AG10803 (cell line): ENCODE measurements at regions not wholly inside any gene's neighbourhood (a gene's known extent, or its start where the extent isn't known, plus 50 kb on each side); places are given as distances from the start of the nearest gene placed in this dataset.

ENCODE experiments used
- DNase-seq: peaks from one replicate; pipeline ENCODE4 v3.0.0; 2010; ENCODE audit warnings: low read depth
- H3K4me3 ChIP-seq: 2 replicates; pipeline ENCODE4 v1.5.1; 2011; ENCODE audit warnings: mild to moderate bottlenecking, low read length, control low read depth
- TF ChIP-seq, protein P1 (sequence below): conservative IDR thresholded peaks from 2 replicates; pipeline ENCODE4 v1.5.1; 2011; ENCODE audit warnings: mild to moderate bottlenecking, low read length, control low read depth, inconsistent platforms

GRCh38 chr1:4152266-4152665 is 252.2 kb upstream of the C1orf174 start:
- TF ChIP-seq, protein P1, sequence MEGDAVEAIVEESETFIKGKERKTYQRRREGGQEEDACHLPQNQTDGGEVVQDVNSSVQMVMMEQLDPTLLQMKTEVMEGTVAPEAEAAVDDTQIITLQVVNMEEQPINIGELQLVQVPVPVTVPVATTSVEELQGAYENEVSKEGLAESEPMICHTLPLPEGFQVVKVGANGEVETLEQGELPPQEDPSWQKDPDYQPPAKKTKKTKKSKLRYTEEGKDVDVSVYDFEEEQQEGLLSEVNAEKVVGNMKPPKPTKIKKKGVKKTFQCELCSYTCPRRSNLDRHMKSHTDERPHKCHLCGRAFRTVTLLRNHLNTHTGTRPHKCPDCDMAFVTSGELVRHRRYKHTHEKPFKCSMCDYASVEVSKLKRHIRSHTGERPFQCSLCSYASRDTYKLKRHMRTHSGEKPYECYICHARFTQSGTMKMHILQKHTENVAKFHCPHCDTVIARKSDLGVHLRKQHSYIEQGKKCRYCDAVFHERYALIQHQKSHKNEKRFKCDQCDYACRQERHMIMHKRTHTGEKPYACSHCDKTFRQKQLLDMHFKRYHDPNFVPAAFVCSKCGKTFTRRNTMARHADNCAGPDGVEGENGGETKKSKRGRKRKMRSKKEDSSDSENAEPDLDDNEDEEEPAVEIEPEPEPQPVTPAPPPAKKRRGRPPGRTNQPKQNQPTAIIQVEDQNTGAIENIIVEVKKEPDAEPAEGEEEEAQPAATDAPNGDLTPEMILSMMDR: no peak
- no peak for DNase-seq
- H3K4me3 ChIP-seq: no peak overlapping the region

DNA sequence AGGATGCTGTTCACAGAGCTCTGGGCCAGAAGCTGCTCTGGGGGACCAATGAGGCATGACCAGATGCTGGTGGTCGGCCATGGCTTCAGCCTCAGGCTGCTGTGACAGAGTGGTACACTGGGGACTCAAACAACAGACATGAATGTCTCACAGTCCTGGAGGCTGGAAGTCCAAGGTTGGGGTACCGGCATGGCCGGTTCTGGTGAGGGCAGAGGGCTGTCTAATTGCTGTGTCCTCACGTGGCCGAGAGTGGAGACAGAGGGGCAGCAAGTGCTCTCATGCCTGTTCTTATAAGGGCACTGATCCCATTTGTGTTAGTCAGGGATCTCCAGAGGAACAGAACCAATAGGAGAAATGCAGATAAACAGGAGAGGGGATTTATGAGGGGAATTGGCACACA is 253.5 kb upstream of the C1orf174 start:
- no peak for DNase-seq
- TF ChIP-seq, protein P1: no peak
- H3K4me3 ChIP-seq: no peak overlapping the region

DNA sequence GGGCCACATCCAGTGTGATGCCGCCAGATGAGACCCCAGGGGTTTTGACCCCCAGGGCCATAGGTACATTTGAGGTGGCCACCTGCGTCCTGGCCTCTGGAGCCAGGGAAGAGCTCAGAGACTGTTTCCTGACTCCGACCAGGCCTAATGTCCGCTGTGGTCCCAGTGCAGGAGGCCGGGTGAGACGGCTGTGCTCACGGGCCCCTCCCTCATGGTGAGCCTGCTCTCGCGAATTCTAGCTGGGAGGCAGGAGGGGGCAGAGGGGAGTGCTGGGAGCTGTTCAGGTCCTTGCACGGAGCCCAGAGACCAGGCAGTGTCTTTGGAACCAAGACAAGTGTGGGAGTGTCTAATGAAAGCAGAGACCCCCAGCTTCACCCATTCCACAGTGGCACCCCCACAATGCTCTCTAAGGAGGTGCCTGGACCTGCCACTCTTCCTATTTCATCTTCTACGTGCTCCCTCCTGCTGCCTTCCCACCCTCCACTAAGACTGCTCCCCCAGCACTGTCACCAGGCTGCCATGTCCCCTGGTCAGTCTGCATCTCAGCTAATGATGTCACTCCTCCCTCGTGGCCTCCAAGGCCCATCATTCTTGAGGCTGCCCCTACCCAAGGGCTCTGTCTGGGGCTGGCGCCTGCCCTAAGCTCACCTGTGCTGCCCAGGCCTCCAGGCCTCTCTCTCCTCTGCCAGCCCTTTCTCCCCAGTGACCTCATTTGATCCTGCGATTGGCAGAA is 256.3 kb upstream of the C1orf174 start:
- no peak overlapping the region for H3K4me3 ChIP-seq
- TF ChIP-seq, protein P1: no peak
- no peak for DNase-seq

DNA sequence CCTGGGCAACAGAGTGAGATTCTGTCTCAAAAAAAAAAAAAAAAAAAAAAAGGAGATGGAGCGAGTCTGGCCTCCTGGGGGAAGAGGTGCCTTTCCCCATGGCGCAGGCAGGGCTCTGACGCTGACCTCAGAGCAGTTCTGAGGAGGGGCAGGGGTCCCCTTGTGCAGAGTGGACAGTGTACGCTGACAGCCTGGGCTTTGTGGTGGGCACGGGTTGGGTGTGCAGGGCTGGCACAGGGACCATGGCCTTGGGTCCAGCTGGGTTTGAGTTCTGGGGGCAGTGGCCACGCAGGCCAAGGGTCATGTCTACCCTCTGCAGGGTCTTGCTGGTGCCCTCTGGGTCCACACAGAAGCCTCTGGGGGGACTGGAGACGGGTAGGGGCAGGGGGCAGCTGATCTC is 260.1 kb upstream of the C1orf174 start:
- no peak overlapping the region for H3K4me3 ChIP-seq
- no peak for DNase-seq
- TF ChIP-seq, protein P1: no peak

DNA sequence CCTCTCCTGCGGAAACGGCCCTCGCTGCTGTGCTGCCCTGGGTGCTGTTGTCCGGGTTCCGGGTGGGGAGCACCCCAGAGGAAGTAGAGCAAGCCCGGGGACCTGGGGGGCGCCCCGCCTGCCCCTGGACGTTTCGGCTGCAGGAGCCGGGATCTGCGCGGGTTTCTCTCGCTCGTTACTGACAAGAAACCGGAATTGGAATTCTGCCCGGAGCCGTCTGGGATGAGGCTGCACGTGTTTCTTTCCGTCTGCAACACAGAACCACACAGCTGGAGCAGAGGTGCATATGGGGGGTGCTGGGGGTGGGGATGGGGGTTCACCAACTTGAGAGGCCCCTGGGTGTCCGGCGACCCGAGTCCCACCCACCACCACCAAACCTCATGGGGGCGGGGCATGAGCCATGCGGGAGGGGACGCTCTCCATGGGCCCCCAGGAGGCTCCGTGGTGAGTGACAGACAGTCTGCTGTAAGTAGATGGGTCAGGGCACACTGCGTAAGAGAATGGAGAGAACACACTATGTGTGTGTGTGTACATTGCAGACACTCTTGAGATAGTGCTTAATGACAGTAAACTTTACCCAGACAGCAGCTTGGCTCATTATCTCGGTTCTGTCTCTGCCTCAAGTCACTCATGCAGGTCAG is 261.4 kb upstream of the C1orf174 start:
- DNase-seq: no peak
- no peak overlapping the region for H3K4me3 ChIP-seq
- TF ChIP-seq, protein P1: no peak

GRCh38 chr1:4164965-4165364 is 264.9 kb upstream of the C1orf174 start:
- DNase-seq: no peak
- H3K4me3 ChIP-seq: no peak overlapping the region
- TF ChIP-seq, protein P1: no peak
